Breast epithelium (tissue), 4 donors: ENCODE measurements at regions not wholly inside any gene's neighbourhood (a gene's known extent, or its start where the extent isn't known, plus 50 kb on each side); places are given as distances from the start of the nearest gene placed in this dataset.

Experiments
- DNase-seq, 2 donors: peaks; one replicate each; pipeline ENCODE4 v3.0.0-alpha.2; 2019; ENCODE audit warnings: low spot score in 2 of 2
- H3K27ac ChIP-seq, 2 donors: fragments of 200-600 bp; sonication (generic) in 1 of 2; one replicate each; pipeline ENCODE4 v1.5.1; 2016 to 2019; ENCODE audit warnings: mild to moderate bottlenecking in 1 of 2
- H3K27me3 ChIP-seq, 2 donors: fragments of 200-600 bp; sonication (generic) in 1 of 2; one replicate each; pipeline versions ENCODE4 v1.5.1 to v1.6.0; 2017 to 2019; ENCODE audit warnings: control low read depth in 1 of 2, mild to moderate bottlenecking in 1 of 2
- H3K36me3 ChIP-seq: fragments of 200-600 bp; one replicate; pipeline ENCODE4 v1.5.1; 2019
- H3K4me1 ChIP-seq, 2 donors: fragments of 200-600 bp; sonication (generic); one replicate each; pipeline ENCODE4 v1.5.1; 2016 to 2019; ENCODE audit warnings: control low read depth in 1 of 2
- H3K4me3 ChIP-seq, 3 donors: fragments of 200-600 bp; sonication (generic); 1 replicate in 2 of 3; 2 replicates in 1 of 3; pipeline ENCODE4 v1.5.1; 2016 to 2019; ENCODE audit warnings: mild to moderate bottlenecking in 3 of 3, moderate library complexity in 2 of 3
- H3K9me3 ChIP-seq, 2 donors: fragments of 200-600 bp; sonication (generic) in 1 of 2; one replicate each; pipeline ENCODE4 v1.5.1; 2016 to 2019; ENCODE audit warnings: control low read depth in 1 of 2
- CTCF ChIP-seq, 3 donors: fragments of 450-650 bp; IDR thresholded peaks; one replicate each; pipeline ENCODE4 v1.5.1; 2016 to 2017; ENCODE audit warnings: antibody characterized with exemption in 3 of 3, mild to moderate bottlenecking in 3 of 3, moderate library complexity in 3 of 3
- POLR2A ChIP-seq: fragments of 450-650 bp; IDR thresholded peaks from one replicate; pipeline ENCODE4 v1.6.1; 2016; ENCODE audit warnings: antibody characterized with exemption, mild to moderate bottlenecking, moderate library complexity
- POLR2AphosphoS5 ChIP-seq, 3 donors: sonication (generic); formaldehyde crosslinking; IDR thresholded peaks; one replicate each; pipeline ENCODE4 v1.6.1; 2017; ENCODE audit warnings: antibody characterized with exemption in 3 of 3
- intact Hi-C: fragments of 100-400 bp; cut with DNase I; formaldehyde crosslinking; loops from one replicate; pipeline ENCODE4 v1.15.1; 2023; ENCODE audit warnings: low total_unique reads

GRCh38 chr2:150977296-150977695 is 284.4 kb downstream of the RBM43 start:
- no peak overlapping the region for H3K4me3 ChIP-seq
- H3K9me3 ChIP-seq, result no peaks in the 10 kb centered on the region
- no peaks in the 10 kb centered on the region for H3K36me3 ChIP-seq
- H3K4me1 ChIP-seq, result no peaks in the 10 kb centered on the region
- H3K27me3 ChIP-seq, result no peaks in the 10 kb centered on the region
- intact Hi-C loops, result no loop called here
- no peak for DNase-seq
- H3K27ac ChIP-seq, result no peak overlapping the region
- TF ChIP-seq CTCF (IDR thresholded peaks at IDR 0.05) (no peak), POLR2AphosphoS5 (IDR thresholded peaks at IDR 0.05) (no peak), POLR2A (no peak)

- Histone ChIP-seq H3K4me3 (no peak overlapping the region), H3K27ac (no peak overlapping the region), H3K4me1 (no peaks in the 10 kb centered on the region), H3K27me3 (no peaks in the 10 kb centered on the region), H3K36me3 (no peaks in the 10 kb centered on the region), H3K9me3 (no peaks in the 10 kb centered on the region)
- intact Hi-C loops, result no loop called here
- no peak for DNase-seq
- TF ChIP-seq POLR2AphosphoS5 (IDR thresholded peaks at IDR 0.05) (no peak), CTCF (IDR thresholded peaks at IDR 0.05) (no peak), POLR2A (no peak)
Measured at GRCh38 chr2:150976604-150977003, 285.1 kb downstream of the RBM43 start.

- no peak overlapping the region for H3K27ac ChIP-seq
- H3K27me3 ChIP-seq, result no peaks in the 10 kb centered on the region
Measured at GRCh38 chr2:150974864-150975263, 286.8 kb downstream of the RBM43 start.

GRCh38 chr2:150974234-150974633 is 287.4 kb downstream of the RBM43 start:
- TF ChIP-seq POLR2A (no peak), POLR2AphosphoS5 (IDR thresholded peaks at IDR 0.05) (no peak), CTCF (IDR thresholded peaks at IDR 0.05) (no peak)

More at GRCh38 chr2:150974864-150975263, 286.8 kb downstream of the RBM43 start:
- no peaks in the 10 kb centered on the region for H3K4me1 ChIP-seq
- H3K4me3 ChIP-seq, result no peak overlapping the region
- no peaks in the 10 kb centered on the region for H3K36me3 ChIP-seq
- H3K9me3 ChIP-seq, result no peaks in the 10 kb centered on the region
- DNase-seq, result no peak
- intact Hi-C loops, result no loop called here
- TF ChIP-seq POLR2A, result no peak
- no peak for TF ChIP-seq POLR2AphosphoS5 (IDR thresholded peaks at IDR 0.05)
- no peak for TF ChIP-seq CTCF (IDR thresholded peaks at IDR 0.05)

GRCh38 chr2:150971910-150972309 is 289.8 kb downstream of the RBM43 start:
- Histone ChIP-seq H3K36me3 (no peaks in the 10 kb centered on the region), H3K27ac (no peak overlapping the region), H3K4me3 (no peak overlapping the region), H3K4me1 (no peaks in the 10 kb centered on the region), H3K27me3 (no peaks in the 10 kb centered on the region), H3K9me3 (no peaks in the 10 kb centered on the region)
- intact Hi-C loops, result no loop called here
- DNase-seq, result no peak
- TF ChIP-seq CTCF (IDR thresholded peaks at IDR 0.05) (no peak), POLR2AphosphoS5 (IDR thresholded peaks at IDR 0.05) (no peak), POLR2A (no peak)

More at GRCh38 chr2:150974234-150974633, 287.4 kb downstream of the RBM43 start:
- Histone ChIP-seq H3K4me1 (no peaks in the 10 kb centered on the region), H3K9me3 (no peaks in the 10 kb centered on the region), H3K27ac (no peak overlapping the region), H3K36me3 (no peaks in the 10 kb centered on the region), H3K4me3 (no peak overlapping the region), H3K27me3 (no peaks in the 10 kb centered on the region)
- no peak for DNase-seq
- intact Hi-C loops, result no loop called here
